H1 (cell line): ENCODE measurements at regions not wholly inside any gene's neighbourhood (a gene's known extent, or its start where the extent isn't known, plus 50 kb on each side); places are given as distances from the start of the nearest gene placed in this dataset.

Experiments used
- CTCF ChIA-PET: fragments of 300-600 bp; sonication (Branson Sonifier 250); formaldehyde crosslinking; loops from one replicate; lab custom pipeline; 2021; ENCODE audit not compliant: partially characterized antibody; lab: Charles Lee
- POLR2A ChIA-PET: fragments of 300-600 bp; sonication (Branson Sonifier 250); formaldehyde crosslinking; loops from one replicate; lab custom pipeline; 2021; ENCODE audit warnings: inconsistent platforms; ENCODE audit not compliant: partially characterized antibody; lab: Charles Lee
- DNase-seq, 2 experiments: peaks; one replicate each; pipeline versions ENCODE4 v3.0.0 to v3.0.0-alpha.2; 2010 to 2022; ENCODE audit warnings: low spot score in 2 of 2, low read depth in 1 of 2, mixed read lengths in 1 of 2
- FAIRE-seq: peaks from 2 replicates; lab custom pipeline; 2011; peaks lifted over from hg19 to GRCh38; lab: Jason Lieb, UNC
- H2AFZ ChIP-seq: 2 replicates; pipeline ENCODE4 v1.8.1; 2012; ENCODE audit warnings: low read length, inconsistent platforms
- H2AK5ac ChIP-seq: 2 replicates; pipeline ENCODE4 v1.6.1; 2013; ENCODE audit warnings: low read depth, low read length
- H2BK120ac ChIP-seq: replicated peaks from 2 replicates; pipeline ENCODE3; 2013; ENCODE audit warnings: low read depth, low read length, inconsistent platforms
- H2BK12ac ChIP-seq: 2 replicates; pipeline ENCODE4 v1.6.1; 2013; ENCODE audit warnings: low read depth, low read length
- H2BK15ac ChIP-seq: 2 replicates; pipeline ENCODE4 v1.6.1; 2013; ENCODE audit warnings: low read length
- H2BK20ac ChIP-seq: 2 replicates; pipeline ENCODE4 v1.6.1; 2013; ENCODE audit warnings: low read length
- H2BK5ac ChIP-seq: 2 replicates; pipeline ENCODE4 v1.6.1; 2013; ENCODE audit warnings: low read depth, low read length
- H3K14ac ChIP-seq: 2 replicates; pipeline ENCODE4 v1.6.1; 2013; ENCODE audit warnings: inconsistent platforms; ENCODE audit not compliant: insufficient read length
- H3K18ac ChIP-seq: 2 replicates; pipeline ENCODE4 v1.6.1; 2013; ENCODE audit warnings: low read length; ENCODE audit errors: extremely low read depth
- H3K23ac ChIP-seq: 2 replicates; pipeline ENCODE4 v1.6.1; 2013; ENCODE audit warnings: inconsistent platforms; ENCODE audit not compliant: insufficient read length
- H3K23me2 ChIP-seq: 2 replicates; pipeline ENCODE4 v1.6.1; 2013; ENCODE audit warnings: low read depth, low read length
- H3K27ac ChIP-seq: 2 replicates; pipeline ENCODE4 v1.6.1; 2011; ENCODE audit warnings: low read depth, low read length, inconsistent platforms
- H3K27me3 ChIP-seq, 4 experiments: replicated peaks in 1 of 4; 1 replicate in 1 of 4; 2 replicates in 3 of 4; pipeline versions ENCODE4 v1.6.1 to v1.8.1; 2011 to 2013; ENCODE audit warnings: low read length in 3 of 4, mild to moderate bottlenecking in 3 of 4, inconsistent platforms in 2 of 4, mixed read lengths in 2 of 4, moderate library complexity in 1 of 4; ENCODE audit not compliant: control insufficient read depth in 3 of 4, insufficient read depth in 3 of 4; ENCODE audit errors: extremely low read depth in 1 of 4
- H3K36me3 ChIP-seq, 4 experiments: 2 replicates each; pipeline versions ENCODE4 v1.6.1 to v1.8.1; 2011 to 2013; ENCODE audit warnings: mild to moderate bottlenecking in 4 of 4, low read length in 3 of 4, moderate library complexity in 2 of 4, control low read depth in 1 of 4, inconsistent platforms in 1 of 4; ENCODE audit not compliant: insufficient read depth in 4 of 4, control insufficient read depth in 2 of 4
- H3K4ac ChIP-seq: replicated peaks from 2 replicates; pipeline ENCODE3; 2013; ENCODE audit warnings: low read length, low read depth, mixed read lengths, inconsistent platforms; ENCODE audit not compliant: insufficient read length
- H3K4me1 ChIP-seq, 4 experiments: replicated peaks in 1 of 4; 1 replicate in 1 of 4; 2 replicates in 3 of 4; pipeline versions ENCODE4 v1.6.1 to v1.8.1; 2011 to 2013; ENCODE audit warnings: low read length in 3 of 4, inconsistent platforms in 2 of 4, mixed read lengths in 1 of 4; ENCODE audit not compliant: insufficient read depth in 4 of 4, control insufficient read depth in 3 of 4
- H3K4me2 ChIP-seq, 2 experiments: 2 replicates each; pipeline versions ENCODE4 v1.6.1 to v1.8.1; 2011 to 2013; ENCODE audit warnings: low read depth in 2 of 2, low read length in 2 of 2, control low read depth in 1 of 2, inconsistent platforms in 1 of 2, mild to moderate bottlenecking in 1 of 2; ENCODE audit not compliant: insufficient read depth in 1 of 2
- H3K4me3 ChIP-seq, 4 experiments: fragments of 200-600, 300-600 bp in 1 of 4; sonication (generic), shearing (Covaris generic), sonication (Bioruptor Twin) in 1 of 4; 2 replicates each; pipeline versions ENCODE4 v1.5.1 to v1.8.1; 2011 to 2016; ENCODE audit warnings: low read length in 4 of 4, low read depth in 3 of 4, control low read depth in 2 of 4, inconsistent platforms in 2 of 4, mild to moderate bottlenecking in 2 of 4, mixed read lengths in 1 of 4, moderate library complexity in 1 of 4; ENCODE audit not compliant: insufficient read depth in 2 of 4; ENCODE audit errors: extremely low read depth in 1 of 4
- H3K56ac ChIP-seq: replicated peaks from 2 replicates; pipeline ENCODE3; 2013; ENCODE audit warnings: low read depth, mild to moderate bottlenecking, mixed read lengths, low read length, inconsistent platforms; ENCODE audit not compliant: insufficient read length
- H3K79me1 ChIP-seq: 2 replicates; pipeline ENCODE4 v1.6.1; 2013; ENCODE audit warnings: low read depth, low read length, control low read depth
- H3K79me2 ChIP-seq, 2 experiments: 2 replicates each; pipeline versions ENCODE4 v1.6.1 to v1.8.1; 2012 to 2013; ENCODE audit warnings: low read length in 2 of 2, mild to moderate bottlenecking in 2 of 2, inconsistent platforms in 1 of 2; ENCODE audit not compliant: insufficient read depth in 2 of 2, control insufficient read depth in 1 of 2
- H3K9ac ChIP-seq, 4 experiments: replicated peaks in 1 of 4; 1 replicate in 1 of 4; 2 replicates in 3 of 4; pipeline versions ENCODE4 v1.6.1 to v1.8.1; 2011 to 2013; ENCODE audit warnings: low read depth in 3 of 4, low read length in 3 of 4, control low read depth in 2 of 4, mild to moderate bottlenecking in 2 of 4, moderate library complexity in 2 of 4, inconsistent platforms in 1 of 4; ENCODE audit errors: extremely low read depth in 1 of 4
- H3K9me3 ChIP-seq, 2 experiments: 2 replicates each; pipeline versions ENCODE4 v1.6.1 to v1.8.1; 2012 to 2013; ENCODE audit warnings: mild to moderate bottlenecking in 2 of 2, moderate library complexity in 2 of 2, control low read depth in 1 of 2, inconsistent platforms in 1 of 2, low read depth in 1 of 2, low read length in 1 of 2, mixed read lengths in 1 of 2; ENCODE audit not compliant: insufficient read depth in 2 of 2
- H4K20me1 ChIP-seq, 2 experiments: replicated peaks in 1 of 2; 2 replicates each; pipeline versions ENCODE3 to v1.8.1; 2011 to 2013; ENCODE audit warnings: inconsistent platforms in 2 of 2, low read length in 2 of 2, mild to moderate bottlenecking in 1 of 2; ENCODE audit not compliant: insufficient read depth in 2 of 2, control insufficient read depth in 1 of 2
- H4K5ac ChIP-seq: 2 replicates; pipeline ENCODE4 v1.6.1; 2013; ENCODE audit warnings: low read length, low read depth, mixed read lengths, inconsistent platforms; ENCODE audit not compliant: insufficient read length
- H4K8ac ChIP-seq: 2 replicates; pipeline ENCODE4 v1.8.0; 2013; ENCODE audit warnings: mild to moderate bottlenecking, moderate library complexity, low read length, inconsistent platforms; ENCODE audit not compliant: insufficient read depth; ENCODE audit errors: extremely low read depth
- H4K91ac ChIP-seq: replicated peaks from 2 replicates; pipeline ENCODE3; 2013; ENCODE audit warnings: low read length, mixed read lengths, inconsistent platforms; ENCODE audit not compliant: insufficient read length
- WGBS, 2 experiments: shearing (Covaris generic) in 1 of 2; methylation state at CpG; one replicate each; pipeline versions ENCODE4 v1.1.6 to v1.1.7; 2013 to 2015; ENCODE audit warnings: low lambda C conversion rate in 2 of 2, mixed read lengths in 2 of 2, inconsistent platforms in 1 of 2, low coverage in 1 of 2, missing lambda C conversion rate in 1 of 2; ENCODE audit not compliant: insufficient replicate concordance in 2 of 2, insufficient coverage in 1 of 2, insufficient read length in 1 of 2; ENCODE audit errors: extremely low coverage in 1 of 2, missing lambda C conversion rate in 1 of 2; 5-methylcytosine and 5-hydroxymethylcytosine counted together
- TF ChIP-seq, protein P1 (sequence below): IDR thresholded peaks from 2 replicates; pipeline ENCODE4 v1.6.1; 2012; ENCODE audit warnings: inconsistent platforms

DNA sequence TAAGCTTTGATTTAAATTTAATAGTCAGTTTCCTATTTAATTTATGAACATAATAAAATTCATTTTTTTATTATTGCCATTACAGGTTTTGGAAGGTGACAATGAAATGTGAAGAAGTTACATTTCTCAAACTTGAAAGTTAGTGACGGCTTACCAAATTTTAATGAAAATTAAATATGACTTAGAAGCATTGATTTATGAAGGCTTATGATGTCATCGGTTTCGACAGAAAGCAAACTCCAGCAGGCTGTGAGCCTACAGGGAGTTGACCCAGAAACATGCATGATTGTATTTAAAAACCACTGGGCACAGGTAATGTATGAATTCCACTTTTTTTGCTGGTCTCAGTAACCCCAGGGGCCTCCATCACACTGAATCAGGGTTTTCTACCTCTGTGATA lies 157.1 kb downstream of the FHIP1A start:
- Histone ChIP-seq H3K79me2 (peaks cover 0 to 20% of the 10 kb centered on the region in 2 experiments; a peak in 2 of 4 replicates), H3K23ac (no peak overlapping the region), H3K4ac (no peak overlapping the region), H2BK15ac (no peak overlapping the region)
- no peak for DNase-seq
- CTCF ChIA-PET: no interaction called here
- TF ChIP-seq, protein P1, sequence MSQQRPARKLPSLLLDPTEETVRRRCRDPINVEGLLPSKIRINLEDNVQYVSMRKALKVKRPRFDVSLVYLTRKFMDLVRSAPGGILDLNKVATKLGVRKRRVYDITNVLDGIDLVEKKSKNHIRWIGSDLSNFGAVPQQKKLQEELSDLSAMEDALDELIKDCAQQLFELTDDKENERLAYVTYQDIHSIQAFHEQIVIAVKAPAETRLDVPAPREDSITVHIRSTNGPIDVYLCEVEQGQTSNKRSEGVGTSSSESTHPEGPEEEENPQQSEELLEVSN: no peak
- TF ChIP-seq, all 59 proteins: peak for 0
- H3K23me2 ChIP-seq: no peaks in the 10 kb centered on the region; the same call in 1 of the 2 replicates
- H3K4me1 ChIP-seq: peaks cover 0 to 3% (median under 1%) of the 10 kb centered on the region in 4 experiments; a peak in 1 of 7 replicates
- H2AK5ac ChIP-seq: no peak overlapping the region
- no peak overlapping the region for H4K91ac ChIP-seq
- no peaks in the 10 kb centered on the region for H4K20me1 ChIP-seq
- H3K14ac ChIP-seq: no peak overlapping the region
- no peaks in the 10 kb centered on the region for H3K27me3 ChIP-seq
- no peak overlapping the region for H3K9ac ChIP-seq
- 89% methylated on average over 3 of the region's 3 CpGs; no CpG with 5 or more reads in 1 of the 2 experiments for WGBS, 2 experiments
- H3K36me3 ChIP-seq: no peaks in the 10 kb centered on the region
- no peak overlapping the region for H3K56ac ChIP-seq
- no peak overlapping the region for H3K18ac ChIP-seq
- POLR2A ChIA-PET: no interaction called here
- H2BK20ac ChIP-seq: no peak overlapping the region
- no peaks in the 10 kb centered on the region for H3K9me3 ChIP-seq
- H3K4me3 ChIP-seq: no peak overlapping the region
- no peak for FAIRE-seq
- H2AFZ ChIP-seq: no peak overlapping the region
- H2BK5ac ChIP-seq: no peak overlapping the region
- no peak overlapping the region for H3K4me2 ChIP-seq
- 0 out of 2 replicates have a peak, but pooled peaks cover 3% of the 10 kb centered on the region for H3K79me1 ChIP-seq
- H2BK120ac ChIP-seq: no peak overlapping the region
- no peak overlapping the region for H4K5ac ChIP-seq
- no peak overlapping the region for H3K27ac ChIP-seq
- H2BK12ac ChIP-seq: no peak overlapping the region
- no peak overlapping the region for H4K8ac ChIP-seq
